WTC11 (cell line): ENCODE measurements at regions not wholly inside any gene's neighbourhood (a gene's known extent, or its start where the extent isn't known, plus 50 kb on each side); places are given as distances from the start of the nearest gene placed in this dataset.

Experiments used
- ATAC-seq: fragments of 200-7000 bp; cut with Tn5 transposase; 2 replicates; pipeline ENCODE4 v1.10.0; 2021; ENCODE audit warnings: mild to moderate bottlenecking, moderate library complexity
- CTCF ChIA-PET: fragments of 300-600 bp; sonication (Branson Sonifier 250); formaldehyde crosslinking; loops from one replicate; lab custom pipeline; 2021; ENCODE audit warnings: antibody characterized with exemption; lab: Charles Lee
- POLR2A ChIA-PET: fragments of 350-600 bp; sonication (Branson Sonifier 250); formaldehyde crosslinking; loops from one replicate; lab custom pipeline; 2021; ENCODE audit warnings: antibody characterized with exemption; lab: Charles Lee
- DNase-seq: peaks from one replicate; pipeline ENCODE4 v3.0.0; 2021; ENCODE audit warnings: low spot score
- H3K27ac Mint-ChIP-seq: 2 replicates; pipeline ENCODE4 v1.8.0; 2021; ENCODE audit warnings: mixed read lengths
- H3K27me3 Mint-ChIP-seq: 2 replicates; pipeline ENCODE4 v1.8.0; 2021; ENCODE audit warnings: low read depth, mild to moderate bottlenecking, moderate library complexity, mixed read lengths
- H3K36me3 Mint-ChIP-seq: 2 replicates; pipeline ENCODE4 v1.8.0; 2021; ENCODE audit warnings: mixed read lengths
- H3K4me1 Mint-ChIP-seq: 2 replicates; pipeline ENCODE4 v1.8.0; 2022; ENCODE audit warnings: mixed read lengths
- H3K4me3 Mint-ChIP-seq: 2 replicates; pipeline ENCODE4 v1.8.0; 2021; ENCODE audit warnings: mild to moderate bottlenecking, moderate library complexity, mixed read lengths
- H3K9me3 Mint-ChIP-seq: 2 replicates; pipeline ENCODE4 v1.8.0; 2021; ENCODE audit warnings: mixed read lengths
- AR ChIP-seq: fragments of 250-450 bp; sonication (Bioruptor Pico); IDR thresholded peaks from 2 replicates; pipeline ENCODE4 v1.9.0; 2021; ENCODE audit warnings: mild to moderate bottlenecking
- ARID4B ChIP-seq: sonication (generic); formaldehyde crosslinking; IDR thresholded peaks from 2 replicates; pipeline ENCODE4 v1.8.0; 2023; ENCODE audit warnings: missing genetic modification reagents, mild to moderate bottlenecking, borderline replicate concordance
- ATF2 ChIP-seq: sonication (generic); formaldehyde crosslinking; IDR thresholded peaks from 2 replicates; pipeline ENCODE4 v1.8.1; 2022; ENCODE audit warnings: low read depth, missing genetic modification reagents, borderline replicate concordance
- ATF3 ChIP-seq: sonication (generic); formaldehyde crosslinking; conservative IDR thresholded peaks from 2 replicates; pipeline ENCODE4 v1.8.1; 2022; ENCODE audit warnings: mild to moderate bottlenecking, missing genetic modification reagents
- E2F5 ChIP-seq: sonication (generic); formaldehyde crosslinking; IDR thresholded peaks from 2 replicates; pipeline ENCODE4 v1.8.1; 2022; ENCODE audit warnings: mild to moderate bottlenecking, moderate library complexity, missing genetic modification reagents
- ETV6 ChIP-seq: sonication (generic); formaldehyde crosslinking; IDR thresholded peaks from 2 replicates; pipeline ENCODE4 v1.8.1; 2022; ENCODE audit warnings: mild to moderate bottlenecking, missing genetic modification reagents
- IRF2 ChIP-seq: sonication (generic); formaldehyde crosslinking; IDR thresholded peaks from 2 replicates; pipeline ENCODE4 v1.8.0; 2022; ENCODE audit warnings: low read depth, missing genetic modification reagents, borderline replicate concordance
- JAZF1 ChIP-seq: fragments of 250-450 bp; sonication (Bioruptor Pico); IDR thresholded peaks from 2 replicates; pipeline ENCODE4 v1.9.0; 2021; ENCODE audit warnings: moderate library complexity, mild to moderate bottlenecking, inconsistent platforms
- MXD4 ChIP-seq: fragments of 250-450 bp; sonication (Bioruptor Pico); IDR thresholded peaks from 2 replicates; pipeline ENCODE4 v1.8.0; 2021; ENCODE audit warnings: mild to moderate bottlenecking, moderate library complexity, borderline replicate concordance
- NFYB ChIP-seq: sonication (generic); formaldehyde crosslinking; conservative IDR thresholded peaks from 2 replicates; pipeline ENCODE4 v1.8.0; 2022; ENCODE audit warnings: low read depth, missing genetic modification reagents
- NR1H2 ChIP-seq: sonication (generic); formaldehyde crosslinking; IDR thresholded peaks from 2 replicates; pipeline ENCODE4 v1.9.0; 2021; ENCODE audit warnings: mild to moderate bottlenecking, moderate library complexity, missing genetic modification reagents
- RELA ChIP-seq: sonication (generic); formaldehyde crosslinking; IDR thresholded peaks from 2 replicates; pipeline ENCODE4 v1.8.1; 2022; ENCODE audit warnings: missing genetic modification reagents, mild to moderate bottlenecking, borderline replicate concordance
- SMAD3 ChIP-seq: sonication (generic); formaldehyde crosslinking; IDR thresholded peaks from 2 replicates; pipeline ENCODE4 v1.8.0; 2022; ENCODE audit warnings: missing genetic modification reagents, mild to moderate bottlenecking, borderline replicate concordance
- SMAD4 ChIP-seq: sonication (generic); formaldehyde crosslinking; IDR thresholded peaks from 2 replicates; pipeline ENCODE4 v1.8.0; 2022; ENCODE audit warnings: mild to moderate bottlenecking, missing genetic modification reagents
- STAT6 ChIP-seq: sonication (generic); formaldehyde crosslinking; conservative IDR thresholded peaks from 2 replicates; pipeline ENCODE4 v1.8.1; 2023; ENCODE audit warnings: mild to moderate bottlenecking, low read depth, missing genetic modification reagents, moderate library complexity
- TP53 ChIP-seq: sonication (generic); formaldehyde crosslinking; IDR thresholded peaks from 2 replicates; pipeline ENCODE4 v1.8.1; 2023; ENCODE audit warnings: mild to moderate bottlenecking, missing genetic modification reagents
- ZNF317 ChIP-seq: sonication (generic); formaldehyde crosslinking; IDR thresholded peaks from 2 replicates; pipeline ENCODE4 v1.8.1; 2023; ENCODE audit warnings: low read depth, mild to moderate bottlenecking, moderate library complexity, missing genetic modification reagents, borderline replicate concordance

GRCh38 chr10:125243532-125244253 lies 83.3 kb upstream of the CTBP2 start:
- H3K4me1 Mint-ChIP-seq: peaks cover 4% of the 10 kb centered on the region; the same call in 1 of the 2 replicates
- no peak overlapping the region for H3K4me3 Mint-ChIP-seq
- H3K27ac Mint-ChIP-seq: no peak overlapping the region
- H3K9me3 Mint-ChIP-seq: peaks cover 17% of the 10 kb centered on the region
- CTCF ChIA-PET: no interaction called here
- peaks cover 4% of the 10 kb centered on the region; the same call in 1 of the 2 replicates for H3K27me3 Mint-ChIP-seq
- ATAC-seq (no peak), DNase-seq (no peak)
- H3K36me3 Mint-ChIP-seq: peaks cover 13% of the 10 kb centered on the region
- POLR2A ChIA-PET: no interaction called here
- TF ChIP-seq MXD4 (CRISPR knock-in tag) (no peak), SMAD3 (CRISPR knock-in tag) (no peak), E2F5 (CRISPR knock-in tag) (no peak), IRF2 (CRISPR knock-in tag) (no peak), SMAD4 (CRISPR knock-in tag) (no peak), NFYB (CRISPR knock-in tag) (no peak), STAT6 (CRISPR knock-in tag) (no peak)

GRCh38 chr10:125238682-125239081 lies 78.3 kb upstream of the CTBP2 start:
- H3K27ac Mint-ChIP-seq: no peak overlapping the region
- peaks cover 2% of the 10 kb centered on the region for H3K4me1 Mint-ChIP-seq
- no peaks in the 10 kb centered on the region; the same call in 1 of the 2 replicates for H3K27me3 Mint-ChIP-seq
- peaks cover 27% of the 10 kb centered on the region for H3K36me3 Mint-ChIP-seq
- no peak for TF ChIP-seq AR
- TF ChIP-seq ZNF317 (CRISPR knock-in tag): peak; percentile 97
- H3K9me3 Mint-ChIP-seq: peaks cover 41% of the 10 kb centered on the region
- no peak overlapping the region for H3K4me3 Mint-ChIP-seq
- DNase-seq: no peak
- ChIA-PET CTCF (no interaction called here), POLR2A (no interaction called here)
- no peak for ATAC-seq

GRCh38 chr10:125236091-125236490 lies 75.7 kb upstream of the CTBP2 start:
- CTCF ChIA-PET: no interaction called here
- ATAC-seq (no peak), DNase-seq (no peak)
- TF ChIP-seq ATF3 (CRISPR knock-in tag) (no peak), RELA (no peak), ETV6 (CRISPR knock-in tag) (no peak), JAZF1 (CRISPR knock-in tag) (no peak), SMAD4 (CRISPR knock-in tag) (no peak), NR1H2 (CRISPR knock-in tag) (no peak), ZNF317 (CRISPR knock-in tag) (no peak), TP53 (CRISPR knock-in tag) (no peak), ARID4B (CRISPR knock-in tag) (no peak), ATF2 (no peak)

More at GRCh38 chr10:125236091-125236490, 75.7 kb upstream of the CTBP2 start:
- POLR2A ChIA-PET: no interaction called here
- Mint-ChIP-seq H3K36me3 (peaks cover 27% of the 10 kb centered on the region), H3K4me1 (peaks cover 22% of the 10 kb centered on the region), H3K27me3 (no peaks in the 10 kb centered on the region; the same call in 1 of the 2 replicates), H3K9me3 (peaks cover 37% of the 10 kb centered on the region), H3K27ac (no peak overlapping the region), H3K4me3 (no peak overlapping the region)
